ENCODE measurements at regions not wholly inside any gene's neighbourhood (a gene's known extent, or its start where the extent isn't known, plus 50 kb on each side); places are given as distances from the start of the nearest gene placed in this dataset.

DNA sequence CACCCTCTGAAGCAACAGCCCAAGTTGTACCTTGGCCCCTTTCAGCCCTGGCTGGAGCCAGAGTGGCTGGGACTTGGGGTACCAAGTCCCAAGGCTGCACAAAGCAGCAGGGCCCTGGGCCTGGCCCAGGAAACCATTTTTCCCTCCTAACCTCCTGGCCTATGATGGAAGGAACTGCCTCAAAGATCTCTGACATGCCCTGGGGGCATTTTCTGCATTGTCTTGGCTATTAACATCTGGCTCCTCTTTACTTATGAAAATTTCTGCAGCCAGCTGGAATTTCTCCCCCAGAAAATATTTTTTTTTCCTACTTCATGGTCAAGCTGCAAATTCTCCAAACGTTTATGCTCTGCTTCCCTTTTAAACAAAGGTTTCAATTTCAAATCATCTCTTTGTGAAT is 269.4 kb upstream of the CDYL start:
- Histone ChIP-seq H2AFZ (ENCODE audit: low read length) (no peak overlapping the region), H4K20me1 (ENCODE audit: insufficient read depth, low read length) (no peaks in the 10 kb centered on the region), H3K36me3 (ENCODE audit: insufficient read depth, low read length) (no peaks in the 10 kb centered on the region), H3K79me2 (ENCODE audit: insufficient read depth, low read length) (no peaks in the 10 kb centered on the region), H3K27me3 (ENCODE audit: insufficient read depth, low read length) (peaks cover 7% of the 10 kb centered on the region), H3K4me2 (ENCODE audit: insufficient read depth, low read length) (no peak overlapping the region), H3K4me3 (ENCODE audit: insufficient read depth, low read length) (no peak overlapping the region), H3K9me3 (ENCODE audit: low read depth, low read length) (no peaks in the 10 kb centered on the region), H3K4me1 (ENCODE audit: insufficient read depth, low read length) (no peaks in the 10 kb centered on the region), H3K27ac (ENCODE audit: low read depth, low read length) (no peak overlapping the region)
- DNase-seq (ENCODE audit: insufficient read length, low spot score, missing footprints), result no peak
- no peak for TF ChIP-seq CTCF (IDR thresholded peaks at IDR 0.05; ENCODE audit: extremely low read depth, low read depth, low read length)

DNA sequence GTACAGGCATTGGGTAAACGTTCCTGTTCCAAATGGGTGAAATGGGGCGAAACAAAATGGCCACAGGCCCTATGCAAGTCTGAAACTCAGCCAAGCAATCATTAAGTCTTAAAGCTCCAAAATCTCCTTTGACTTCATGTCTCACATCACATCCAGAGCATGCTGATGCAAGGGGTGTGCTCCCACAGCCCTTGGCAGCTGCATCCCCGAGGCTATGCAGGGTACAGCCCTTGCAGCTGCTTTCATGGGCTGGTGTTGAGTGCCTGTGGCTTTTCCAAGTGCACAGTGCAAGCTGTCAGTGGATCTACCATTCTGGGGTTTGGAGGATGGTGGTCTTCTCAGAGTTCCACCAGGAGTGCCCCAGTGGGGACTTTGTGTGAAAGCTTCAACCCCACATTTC is 270.0 kb upstream of the CDYL start:
- Histone ChIP-seq H3K27me3 (ENCODE audit: insufficient read depth, low read length) (peaks cover 7% of the 10 kb centered on the region), H2AFZ (ENCODE audit: low read length) (no peak overlapping the region), H3K9me3 (ENCODE audit: low read depth, low read length) (no peaks in the 10 kb centered on the region), H3K27ac (ENCODE audit: low read depth, low read length) (no peak overlapping the region), H4K20me1 (ENCODE audit: insufficient read depth, low read length) (no peaks in the 10 kb centered on the region), H3K4me1 (ENCODE audit: insufficient read depth, low read length) (no peaks in the 10 kb centered on the region), H3K4me3 (ENCODE audit: insufficient read depth, low read length) (no peak overlapping the region), H3K79me2 (ENCODE audit: insufficient read depth, low read length) (no peaks in the 10 kb centered on the region), H3K4me2 (ENCODE audit: insufficient read depth, low read length) (no peak overlapping the region), H3K36me3 (ENCODE audit: insufficient read depth, low read length) (no peaks in the 10 kb centered on the region)
- no peak for DNase-seq (ENCODE audit: insufficient read length, low spot score, missing footprints)
- no peak for TF ChIP-seq CTCF (IDR thresholded peaks at IDR 0.05; ENCODE audit: extremely low read depth, low read depth, low read length)

DNA sequence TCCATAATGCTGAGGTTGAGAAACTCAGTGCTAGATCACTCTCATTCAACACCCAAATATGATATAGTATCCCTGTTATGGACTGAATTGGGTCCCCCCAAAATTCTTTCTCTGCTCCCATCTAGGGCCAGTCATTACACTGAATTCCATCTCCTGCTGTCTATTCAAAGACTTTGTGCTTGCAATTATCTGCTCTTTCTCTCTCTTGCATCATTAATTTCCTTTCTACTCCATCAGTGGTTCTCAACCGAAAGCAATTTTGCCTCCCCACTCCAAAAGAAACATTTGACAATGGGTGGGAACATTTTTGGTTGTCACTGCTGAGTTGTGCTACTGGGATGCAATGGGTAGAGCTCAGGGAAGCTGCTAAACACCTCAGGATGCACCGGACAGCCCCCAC is 271.5 kb upstream of the CDYL start:
- no peak for TF ChIP-seq CTCF (IDR thresholded peaks at IDR 0.05; ENCODE audit: extremely low read depth, low read depth, low read length)
- H3K27me3 ChIP-seq (ENCODE audit: insufficient read depth, low read length), result peaks cover 12% of the 10 kb centered on the region
- H4K20me1 ChIP-seq (ENCODE audit: insufficient read depth, low read length), result no peaks in the 10 kb centered on the region
- no peak overlapping the region for H3K4me2 ChIP-seq (ENCODE audit: insufficient read depth, low read length)
- no peak for DNase-seq (ENCODE audit: insufficient read length, low spot score, missing footprints)
- no peaks in the 10 kb centered on the region for H3K9me3 ChIP-seq (ENCODE audit: low read depth, low read length)
- H3K36me3 ChIP-seq (ENCODE audit: insufficient read depth, low read length), result no peaks in the 10 kb centered on the region
- no peaks in the 10 kb centered on the region for H3K79me2 ChIP-seq (ENCODE audit: insufficient read depth, low read length)
- H3K27ac ChIP-seq (ENCODE audit: low read depth, low read length), result no peak overlapping the region
- no peaks in the 10 kb centered on the region for H3K4me1 ChIP-seq (ENCODE audit: insufficient read depth, low read length)
- H3K4me3 ChIP-seq (ENCODE audit: insufficient read depth, low read length), result no peak overlapping the region
- no peak overlapping the region for H2AFZ ChIP-seq (ENCODE audit: low read length)

DNA sequence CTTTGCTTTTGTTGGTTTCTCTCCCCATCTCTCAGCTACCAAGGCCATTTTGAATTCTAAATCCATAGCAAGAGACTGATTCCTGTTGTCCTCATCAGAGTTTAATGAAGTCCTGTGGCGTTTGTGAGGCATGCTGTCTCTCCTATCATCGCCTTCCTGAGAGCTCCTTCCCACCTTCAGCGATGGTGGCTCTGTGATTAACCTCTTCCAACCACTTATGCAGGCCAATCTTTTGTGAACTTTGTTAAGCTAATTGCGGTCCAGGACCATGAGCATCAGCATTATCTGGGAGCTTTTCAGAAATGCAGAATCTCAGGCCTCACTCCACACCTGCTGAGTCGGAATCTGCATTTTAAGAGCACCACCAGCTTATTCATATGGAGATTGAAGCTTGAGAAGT is 272.5 kb upstream of the CDYL start:
- Histone ChIP-seq H3K4me3 (ENCODE audit: insufficient read depth, low read length) (no peak overlapping the region), H3K79me2 (ENCODE audit: insufficient read depth, low read length) (no peaks in the 10 kb centered on the region), H3K4me2 (ENCODE audit: insufficient read depth, low read length) (no peak overlapping the region), H2AFZ (ENCODE audit: low read length) (no peak overlapping the region), H3K4me1 (ENCODE audit: insufficient read depth, low read length) (no peaks in the 10 kb centered on the region), H3K27ac (ENCODE audit: low read depth, low read length) (no peak overlapping the region), H3K9me3 (ENCODE audit: low read depth, low read length) (no peaks in the 10 kb centered on the region), H3K27me3 (ENCODE audit: insufficient read depth, low read length) (peaks cover 14% of the 10 kb centered on the region), H4K20me1 (ENCODE audit: insufficient read depth, low read length) (no peaks in the 10 kb centered on the region), H3K36me3 (ENCODE audit: insufficient read depth, low read length) (no peaks in the 10 kb centered on the region)
- no peak for TF ChIP-seq CTCF (IDR thresholded peaks at IDR 0.05; ENCODE audit: extremely low read depth, low read depth, low read length)
- no peak for DNase-seq (ENCODE audit: insufficient read length, low spot score, missing footprints)
